WTC11 (cell line): ENCODE measurements at regions not wholly inside any gene's neighbourhood (a gene's known extent, or its start where the extent isn't known, plus 50 kb on each side); places are given as distances from the start of the nearest gene placed in this dataset.

Experiments used
- ATAC-seq: fragments of 200-7000 bp; cut with Tn5 transposase; 2 replicates; pipeline ENCODE4 v1.10.0; 2021; ENCODE audit warnings: mild to moderate bottlenecking, moderate library complexity
- CTCF ChIA-PET: fragments of 300-600 bp; sonication (Branson Sonifier 250); formaldehyde crosslinking; loops from one replicate; lab custom pipeline; 2021; ENCODE audit warnings: antibody characterized with exemption; lab: Charles Lee
- POLR2A ChIA-PET: fragments of 350-600 bp; sonication (Branson Sonifier 250); formaldehyde crosslinking; loops from one replicate; lab custom pipeline; 2021; ENCODE audit warnings: antibody characterized with exemption; lab: Charles Lee
- DNase-seq: peaks from one replicate; pipeline ENCODE4 v3.0.0; 2021; ENCODE audit warnings: low spot score
- H3K27ac Mint-ChIP-seq: 2 replicates; pipeline ENCODE4 v1.8.0; 2021; ENCODE audit warnings: mixed read lengths
- H3K27me3 Mint-ChIP-seq: 2 replicates; pipeline ENCODE4 v1.8.0; 2021; ENCODE audit warnings: low read depth, mild to moderate bottlenecking, moderate library complexity, mixed read lengths
- H3K36me3 Mint-ChIP-seq: 2 replicates; pipeline ENCODE4 v1.8.0; 2021; ENCODE audit warnings: mixed read lengths
- H3K4me1 Mint-ChIP-seq: 2 replicates; pipeline ENCODE4 v1.8.0; 2022; ENCODE audit warnings: mixed read lengths
- H3K4me3 Mint-ChIP-seq: 2 replicates; pipeline ENCODE4 v1.8.0; 2021; ENCODE audit warnings: mild to moderate bottlenecking, moderate library complexity, mixed read lengths
- H3K9me3 Mint-ChIP-seq: 2 replicates; pipeline ENCODE4 v1.8.0; 2021; ENCODE audit warnings: mixed read lengths
- CREM ChIP-seq: sonication (generic); formaldehyde crosslinking; IDR thresholded peaks from 2 replicates; pipeline ENCODE4 v1.8.1; 2022; ENCODE audit warnings: mild to moderate bottlenecking, missing genetic modification reagents, moderate library complexity
- ERG ChIP-seq: fragments of 250-450 bp; sonication (Bioruptor Pico); IDR thresholded peaks from 2 replicates; pipeline ENCODE4 v1.8.0; 2021; ENCODE audit warnings: mild to moderate bottlenecking
- ESRRA ChIP-seq: sonication (generic); formaldehyde crosslinking; IDR thresholded peaks from 2 replicates; pipeline ENCODE4 v1.8.1; 2022; ENCODE audit warnings: mild to moderate bottlenecking, missing genetic modification reagents, borderline replicate concordance
- ETV6 ChIP-seq: sonication (generic); formaldehyde crosslinking; IDR thresholded peaks from 2 replicates; pipeline ENCODE4 v1.8.1; 2022; ENCODE audit warnings: mild to moderate bottlenecking, missing genetic modification reagents
- FOXP1 ChIP-seq: sonication (generic); formaldehyde crosslinking; IDR thresholded peaks from 2 replicates; pipeline ENCODE4 v1.8.0; 2022; ENCODE audit warnings: missing genetic modification reagents, mild to moderate bottlenecking, moderate library complexity, borderline replicate concordance
- FOXP4 ChIP-seq: sonication (generic); formaldehyde crosslinking; IDR thresholded peaks from 2 replicates; pipeline ENCODE4 v1.8.0; 2022; ENCODE audit warnings: mild to moderate bottlenecking, missing genetic modification reagents
- GABPB1 ChIP-seq: sonication (generic); formaldehyde crosslinking; IDR thresholded peaks from 2 replicates; pipeline ENCODE4 v1.8.1; 2023; ENCODE audit warnings: mild to moderate bottlenecking, missing genetic modification reagents
- GTF2I ChIP-seq: fragments of 250-450 bp; sonication (Bioruptor Pico); conservative IDR thresholded peaks from 2 replicates; pipeline ENCODE4 v1.4.0; 2021; ENCODE audit warnings: mild to moderate bottlenecking
- HMGA2 ChIP-seq: fragments of 250-450 bp; sonication (Bioruptor Pico); IDR thresholded peaks from 2 replicates; pipeline ENCODE4 v1.4.0; 2021; ENCODE audit warnings: mild to moderate bottlenecking, moderate library complexity
- IRF2 ChIP-seq: sonication (generic); formaldehyde crosslinking; IDR thresholded peaks from 2 replicates; pipeline ENCODE4 v1.8.0; 2022; ENCODE audit warnings: low read depth, missing genetic modification reagents, borderline replicate concordance
- KAT7 ChIP-seq: sonication (generic); formaldehyde crosslinking; IDR thresholded peaks from 2 replicates; pipeline ENCODE4 v1.8.1; 2023; ENCODE audit warnings: missing genetic modification reagents, mild to moderate bottlenecking, borderline replicate concordance
- NR1H2 ChIP-seq: sonication (generic); formaldehyde crosslinking; IDR thresholded peaks from 2 replicates; pipeline ENCODE4 v1.9.0; 2021; ENCODE audit warnings: mild to moderate bottlenecking, moderate library complexity, missing genetic modification reagents
- OVOL2 ChIP-seq: fragments of 250-450 bp; sonication (Bioruptor Pico); IDR thresholded peaks from 2 replicates; pipeline ENCODE4 v1.9.0; 2021; ENCODE audit warnings: mild to moderate bottlenecking, borderline replicate concordance
- PRDM15 ChIP-seq: sonication (generic); formaldehyde crosslinking; IDR thresholded peaks from 2 replicates; pipeline ENCODE4 v1.8.0; 2022; ENCODE audit warnings: missing genetic modification reagents
- SP1 ChIP-seq: sonication (generic); formaldehyde crosslinking; conservative IDR thresholded peaks from 2 replicates; pipeline ENCODE4 v1.8.1; 2022; ENCODE audit warnings: missing genetic modification reagents
- ZBTB21 ChIP-seq: sonication (generic); formaldehyde crosslinking; IDR thresholded peaks from 2 replicates; pipeline ENCODE4 v1.8.1; 2023; ENCODE audit warnings: mild to moderate bottlenecking, missing genetic modification reagents, borderline replicate concordance
- ZBTB43 ChIP-seq: sonication (generic); formaldehyde crosslinking; IDR thresholded peaks from 2 replicates; pipeline ENCODE4 v1.8.1; 2023; ENCODE audit warnings: mild to moderate bottlenecking, missing genetic modification reagents
- ZNF263 ChIP-seq: sonication (generic); formaldehyde crosslinking; IDR thresholded peaks from 2 replicates; pipeline ENCODE4 v1.8.1; 2022; ENCODE audit warnings: low read depth, mild to moderate bottlenecking, moderate library complexity, missing genetic modification reagents
- ZNF425 ChIP-seq: fragments of 250-450 bp; sonication (Bioruptor Pico); conservative IDR thresholded peaks from 2 replicates; pipeline ENCODE4 v1.9.0; 2021; ENCODE audit warnings: mild to moderate bottlenecking

- no peak overlapping the region for H3K4me3 Mint-ChIP-seq
- H3K9me3 Mint-ChIP-seq, result peaks cover 2% of the 10 kb centered on the region
- peaks cover 45% of the 10 kb centered on the region for H3K4me1 Mint-ChIP-seq
- no peak for DNase-seq
- no peaks in the 10 kb centered on the region for H3K27me3 Mint-ChIP-seq
- ATAC-seq, result no peak
- POLR2A ChIA-PET, result no interaction called here
- no peaks in the 10 kb centered on the region for H3K36me3 Mint-ChIP-seq
- CTCF ChIA-PET, result no interaction called here
- no peak for TF ChIP-seq NR1H2 (CRISPR knock-in tag)
- no peak for TF ChIP-seq GABPB1 (CRISPR knock-in tag)
- no peak for TF ChIP-seq KAT7
- TF ChIP-seq CREM (CRISPR knock-in tag), result no peak
- TF ChIP-seq ETV6 (CRISPR knock-in tag), result no peak
- TF ChIP-seq IRF2 (CRISPR knock-in tag), result no peak
- TF ChIP-seq SP1 (CRISPR knock-in tag), result no peak
- no peak for TF ChIP-seq ZNF425
- no peak for TF ChIP-seq ESRRA (CRISPR knock-in tag)
- no peak for TF ChIP-seq ZBTB43 (CRISPR knock-in tag)
- TF ChIP-seq PRDM15, result no peak
- TF ChIP-seq OVOL2 (CRISPR knock-in tag), result no peak
- no peak for TF ChIP-seq FOXP1 (CRISPR knock-in tag)
- no peak for TF ChIP-seq ERG (CRISPR knock-in tag)
- no peak for TF ChIP-seq GTF2I (CRISPR knock-in tag)
- TF ChIP-seq ZBTB21, result no peak
- no peak for TF ChIP-seq HMGA2 (CRISPR knock-in tag)
- TF ChIP-seq FOXP4 (CRISPR knock-in tag), result no peak
- no peak for TF ChIP-seq ZNF263
- no peak overlapping the region for H3K27ac Mint-ChIP-seq
Measured at GRCh38 chr10:33524041-33524440, 189.6 kb upstream of the NRP1 start.
